ENCODE measurements at regions not wholly inside any gene's neighbourhood (a gene's known extent, or its start where the extent isn't known, plus 50 kb on each side); places are given as distances from the start of the nearest gene placed in this dataset.
"Not testable (repeated sequence)": the region's sequence is repeated elsewhere in the genome, so short reads cannot be mapped to it uniquely, and the experiment has no call there.

DNA sequence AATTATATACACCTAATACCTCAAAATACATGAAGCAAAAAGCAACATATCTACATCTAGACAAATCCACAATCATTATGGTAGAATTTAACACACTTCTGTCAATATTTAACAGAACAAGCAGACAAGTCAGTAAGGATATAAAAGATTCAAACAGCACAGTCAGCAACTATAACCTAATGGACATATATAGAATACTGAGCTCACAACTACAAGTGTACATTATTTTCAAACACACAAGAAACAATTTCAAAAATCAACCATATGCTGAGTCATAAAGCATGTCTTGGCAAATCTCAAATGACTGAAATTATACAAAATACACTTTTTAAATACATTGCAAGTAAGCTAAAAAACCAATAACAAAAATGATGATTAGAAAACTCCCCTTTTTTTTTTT lies 178.0 kb downstream of the TOMM20 start:
- POLR2A ChIA-PET, result interaction anchor here (0.8 to 1.4 kb wide), 3 partner anchors 12 to 365 kb away, joined by 3 to 4 read pairs (median 3); no protein-coding TSS in a partner anchor
- TF ChIP-seq, protein P1, sequence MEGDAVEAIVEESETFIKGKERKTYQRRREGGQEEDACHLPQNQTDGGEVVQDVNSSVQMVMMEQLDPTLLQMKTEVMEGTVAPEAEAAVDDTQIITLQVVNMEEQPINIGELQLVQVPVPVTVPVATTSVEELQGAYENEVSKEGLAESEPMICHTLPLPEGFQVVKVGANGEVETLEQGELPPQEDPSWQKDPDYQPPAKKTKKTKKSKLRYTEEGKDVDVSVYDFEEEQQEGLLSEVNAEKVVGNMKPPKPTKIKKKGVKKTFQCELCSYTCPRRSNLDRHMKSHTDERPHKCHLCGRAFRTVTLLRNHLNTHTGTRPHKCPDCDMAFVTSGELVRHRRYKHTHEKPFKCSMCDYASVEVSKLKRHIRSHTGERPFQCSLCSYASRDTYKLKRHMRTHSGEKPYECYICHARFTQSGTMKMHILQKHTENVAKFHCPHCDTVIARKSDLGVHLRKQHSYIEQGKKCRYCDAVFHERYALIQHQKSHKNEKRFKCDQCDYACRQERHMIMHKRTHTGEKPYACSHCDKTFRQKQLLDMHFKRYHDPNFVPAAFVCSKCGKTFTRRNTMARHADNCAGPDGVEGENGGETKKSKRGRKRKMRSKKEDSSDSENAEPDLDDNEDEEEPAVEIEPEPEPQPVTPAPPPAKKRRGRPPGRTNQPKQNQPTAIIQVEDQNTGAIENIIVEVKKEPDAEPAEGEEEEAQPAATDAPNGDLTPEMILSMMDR (IDR thresholded peaks at IDR 0.05; ENCODE audit: unreplicated experiment), result no peak
- Mint-ChIP-seq H3K4me1 (ENCODE audit: insufficient read depth, unreplicated experiment) (no peaks in the 10 kb centered on the region), H3K9me3 (ENCODE audit: unreplicated experiment) (peaks cover 8% of the 10 kb centered on the region), H3K36me3 (ENCODE audit: insufficient read depth, unreplicated experiment) (no peaks in the 10 kb centered on the region), H3K4me3 (ENCODE audit: unreplicated experiment) (no peak overlapping the region), H3K27ac (ENCODE audit: low read depth, unreplicated experiment) (no peak overlapping the region), H3K27me3 (ENCODE audit: insufficient read depth, unreplicated experiment) (no peaks in the 10 kb centered on the region)
- intact Hi-C loops (cut with micrococcal nuclease), result no loop called here
- CTCF ChIA-PET, result interaction anchor here (0.6 to 1.4 kb wide), 5 partner anchors 9 to 145 kb away, joined by 3 to 5 read pairs (median 3); no protein-coding TSS in a partner anchor
- no TSS peak for BruUV-seq (replicated peaks)
- no peak for DNase-seq (ENCODE audit: unreplicated experiment)

DNA sequence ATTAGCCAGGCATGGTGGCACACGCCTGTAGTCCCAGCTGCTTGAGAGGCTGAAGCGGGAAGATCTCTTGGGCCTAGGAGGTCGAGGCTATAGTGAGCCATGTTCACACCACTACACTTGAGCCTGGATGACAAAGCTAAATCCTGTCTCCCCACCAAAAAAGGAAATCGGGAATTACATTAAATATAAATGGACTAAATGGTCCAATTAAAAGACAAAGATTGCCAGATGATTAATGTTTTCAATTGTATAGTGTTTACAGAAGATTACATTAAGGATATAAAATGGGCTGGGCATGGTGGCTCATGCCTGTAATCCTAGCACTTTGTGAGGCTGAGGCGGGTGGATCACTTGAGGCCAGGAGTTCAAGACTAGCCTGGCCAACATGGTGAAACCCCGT lies 179.1 kb downstream of the TOMM20 start:
- peaks cover 16% of the 10 kb centered on the region for H3K9me3 Mint-ChIP-seq (ENCODE audit: unreplicated experiment)
- CTCF ChIA-PET, result interaction anchor here (1.0 to 1.4 kb wide), 3 partner anchors 27 to 134 kb away, joined by 3 read pairs; no protein-coding TSS in a partner anchor
- BruUV-seq (replicated peaks); H3K36me3 Mint-ChIP-seq (ENCODE audit: insufficient read depth, unreplicated experiment); H3K27ac Mint-ChIP-seq (ENCODE audit: low read depth, unreplicated experiment); intact Hi-C loops (cut with micrococcal nuclease); H3K27me3 Mint-ChIP-seq (ENCODE audit: insufficient read depth, unreplicated experiment); H3K4me1 Mint-ChIP-seq (ENCODE audit: insufficient read depth, unreplicated experiment); H3K4me3 Mint-ChIP-seq (ENCODE audit: unreplicated experiment); DNase-seq (ENCODE audit: unreplicated experiment): not testable (repeated sequence)
- POLR2A ChIA-PET, result interaction anchor here (1.4 kb wide), 1 partner anchor 13 kb away, joined by 3 read pairs; no protein-coding TSS in a partner anchor

DNA sequence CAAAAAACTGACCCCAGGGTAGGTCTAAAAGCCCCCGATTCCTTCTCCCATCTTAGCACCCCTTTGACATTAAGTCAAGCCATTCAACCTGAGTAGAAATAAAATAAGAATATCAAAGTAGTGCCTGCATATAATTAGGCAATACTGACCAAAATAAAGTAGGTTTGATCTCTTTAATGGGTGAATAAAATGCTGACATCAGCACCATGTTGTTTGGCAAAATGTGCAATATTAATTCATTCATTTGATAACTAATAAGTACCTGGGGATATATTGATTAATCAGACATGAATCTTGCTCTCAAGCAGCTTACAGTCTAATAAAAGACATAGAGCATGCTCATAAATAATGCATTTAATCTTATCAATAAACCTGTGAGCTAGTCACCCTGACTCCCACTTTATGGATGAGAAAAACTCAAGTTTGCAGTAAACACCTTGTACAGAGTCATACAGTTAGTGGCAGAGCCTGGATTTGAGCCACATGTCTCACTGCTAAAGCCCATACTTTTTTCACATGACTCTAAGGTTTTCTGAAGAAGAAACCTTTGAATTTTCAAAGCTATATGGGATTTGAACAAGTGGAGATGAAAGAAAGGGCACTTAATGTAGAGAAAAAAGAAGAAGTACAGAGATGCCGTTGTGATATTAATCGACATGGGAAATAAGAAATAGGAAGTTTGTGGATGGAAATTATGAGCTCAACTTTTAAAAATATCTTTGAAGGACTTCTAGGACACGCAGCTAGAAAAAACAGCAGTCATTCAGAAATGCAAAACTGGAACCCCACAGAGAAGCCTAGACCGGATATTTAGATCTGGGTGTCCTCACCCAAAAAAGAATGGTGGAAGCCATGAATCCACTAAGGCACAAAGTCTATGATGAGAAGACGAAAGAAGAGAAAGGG lies 183.9 kb downstream of the TOMM20 start:
- TF ChIP-seq, protein P1 (IDR thresholded peaks at IDR 0.05; ENCODE audit: unreplicated experiment), result no peak
- BruUV-seq (replicated peaks), result no TSS peak
- Mint-ChIP-seq H3K36me3 (ENCODE audit: insufficient read depth, unreplicated experiment) (no peaks in the 10 kb centered on the region), H3K4me3 (ENCODE audit: unreplicated experiment) (no peak overlapping the region), H3K27ac (ENCODE audit: low read depth, unreplicated experiment) (no peak overlapping the region), H3K27me3 (ENCODE audit: insufficient read depth, unreplicated experiment) (no peaks in the 10 kb centered on the region), H3K4me1 (ENCODE audit: insufficient read depth, unreplicated experiment) (no peaks in the 10 kb centered on the region), H3K9me3 (ENCODE audit: unreplicated experiment) (peaks cover 16% of the 10 kb centered on the region)
- POLR2A ChIA-PET, result interaction anchor here (0.6 to 1.9 kb wide), 6 partner anchors 10 to 1222 kb away, joined by 3 to 5 read pairs (median 3); no protein-coding TSS in a partner anchor
- no peak for DNase-seq (ENCODE audit: unreplicated experiment)
- intact Hi-C loops (cut with micrococcal nuclease), result no loop called here
- CTCF ChIA-PET, result interaction anchor here (0.6 to 0.8 kb wide), 3 partner anchors 19 to 383 kb away, joined by 3 to 6 read pairs (median 3); no protein-coding TSS in a partner anchor

DNA sequence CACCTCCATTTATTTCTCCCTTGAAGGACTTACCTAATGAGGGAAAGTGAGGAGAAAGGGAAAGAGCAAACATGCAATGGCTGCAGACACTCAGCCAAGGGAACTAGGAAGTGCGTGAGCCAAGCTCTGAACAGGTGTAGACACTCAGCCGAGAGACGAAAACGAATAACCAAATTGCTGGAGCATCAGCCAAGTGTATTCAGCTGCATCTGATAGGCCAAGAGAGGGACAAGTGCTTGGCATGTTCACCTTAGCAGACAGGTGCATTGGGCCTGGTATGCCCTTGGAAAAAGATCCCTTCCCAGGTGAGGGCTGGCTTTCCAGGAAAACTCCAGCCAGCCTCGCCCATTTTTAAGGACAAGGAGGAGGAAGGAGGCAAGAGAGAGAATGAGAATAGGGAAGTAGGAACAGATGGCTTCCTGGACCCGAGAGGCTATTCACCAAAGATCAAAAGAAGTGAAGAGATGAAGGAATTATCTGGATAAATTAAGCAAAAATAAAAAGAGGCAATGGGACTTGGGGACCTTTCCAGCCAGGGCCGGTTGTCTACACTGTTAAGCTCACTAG lies 184.7 kb downstream of the TOMM20 start:
- Mint-ChIP-seq H3K36me3 (ENCODE audit: insufficient read depth, unreplicated experiment) (no peaks in the 10 kb centered on the region), H3K27ac (ENCODE audit: low read depth, unreplicated experiment) (no peak overlapping the region), H3K9me3 (ENCODE audit: unreplicated experiment) (peaks cover 10% of the 10 kb centered on the region), H3K4me1 (ENCODE audit: insufficient read depth, unreplicated experiment) (no peaks in the 10 kb centered on the region), H3K27me3 (ENCODE audit: insufficient read depth, unreplicated experiment) (no peaks in the 10 kb centered on the region), H3K4me3 (ENCODE audit: unreplicated experiment) (no peak overlapping the region)
- TF ChIP-seq, protein P1 (IDR thresholded peaks at IDR 0.05; ENCODE audit: unreplicated experiment), result no peak
- BruUV-seq (replicated peaks), result no TSS peak
- intact Hi-C loops (cut with micrococcal nuclease), result no loop called here
- no peak for DNase-seq (ENCODE audit: unreplicated experiment)
- ChIA-PET CTCF (interaction anchor here (0.6 to 0.8 kb wide), 3 partner anchors 18 to 382 kb away, joined by 3 read pairs; no protein-coding TSS in a partner anchor), POLR2A (interaction anchor here (0.8 to 1.9 kb wide), 3 partner anchors 11 to 54 kb away, joined by 3 to 4 read pairs (median 3); no protein-coding TSS in a partner anchor)
